ENCODE measurements at regions not wholly inside any gene's neighbourhood (a gene's known extent, or its start where the extent isn't known, plus 50 kb on each side); places are given as distances from the start of the nearest gene placed in this dataset.

GRCh38 chr14:65986041-65986440 lies 500.1 kb upstream of the CCDC196 start:
- no peaks in the 10 kb centered on the region for H3K9me2 ChIP-seq
- no peak overlapping the region for H3K4me3 ChIP-seq (ENCODE audit: low read depth in 2 of 2, low read length in 1 of 2)
- peaks cover 0 to 2% of the 10 kb centered on the region in 2 experiments; a peak in 1 of 4 replicates for H3K4me1 ChIP-seq (ENCODE audit: control insufficient read depth in 1 of 2, insufficient read depth in 2 of 2, low read depth in 1 of 2, low read length in 1 of 2)
- no peak overlapping the region for H2AFZ ChIP-seq (ENCODE audit: low read depth)
- H3K9ac ChIP-seq: no peak overlapping the region
- no peaks in the 10 kb centered on the region for H3K79me2 ChIP-seq (ENCODE audit: insufficient read depth)
- no peaks in the 10 kb centered on the region for H3K27me3 ChIP-seq (ENCODE audit: insufficient read depth)
- POLR2A ChIA-PET: no interaction called here
- no peaks in the 10 kb centered on the region for H3K36me3 ChIP-seq (replicated peaks in 1 of 2; ENCODE audit: control insufficient read depth in 1 of 2, insufficient read depth in 2 of 2, low read length in 1 of 2)
- TF ChIP-seq FOSL2 (IDR thresholded peaks at IDR 0.05; ENCODE audit: borderline replicate concordance, low read depth) (no peak), REST (IDR thresholded peaks at IDR 0.05; ENCODE audit: low read depth, low read length) (no peak), FOXM1 (IDR thresholded peaks at IDR 0.05; ENCODE audit: low read depth) (no peak), POLR2AphosphoS5 (IDR thresholded peaks at IDR 0.05; ENCODE audit: low read depth, low read length) (no peak), FOXJ3 (CRISPR knock-in tag; IDR thresholded peaks at IDR 0.05) (no peak), MEF2A (IDR thresholded peaks at IDR 0.05; ENCODE audit: borderline replicate concordance, low read depth) (no peak), TAF1 (IDR thresholded peaks at IDR 0.05; ENCODE audit: borderline replicate concordance, low read depth, low read length) (no peak), EZH2phosphoT487 (IDR thresholded peaks at IDR 0.05; ENCODE audit: borderline replicate concordance, low read depth) (no peak), RFX5 (IDR thresholded peaks at IDR 0.05; ENCODE audit: low read length) (no peak)
- no peaks in the 10 kb centered on the region for H4K20me1 ChIP-seq (ENCODE audit: insufficient read depth)
- no peaks in the 10 kb centered on the region for H3K9me3 ChIP-seq
- no peak for DNase-seq
- CTCF ChIA-PET: interaction anchor here (1.0 kb wide), 1 partner anchor 22 kb away, joined by 4 read pairs; no protein-coding TSS in a partner anchor
- WGBS (ENCODE audit: low lambda C conversion rate): 0% methylated on average over 1 of the region's 1 CpG
- H3F3A ChIP-seq (replicated peaks; ENCODE audit: insufficient read depth): no peaks in the 10 kb centered on the region
- no peak overlapping the region for H3K4me2 ChIP-seq
- H3K27ac ChIP-seq (ENCODE audit: low read depth in 2 of 2, low read length in 1 of 2): no peak overlapping the region

- DNase-seq: no peak
- no peaks in the 10 kb centered on the region for H3K9me3 ChIP-seq
- no peaks in the 10 kb centered on the region for H3K36me3 ChIP-seq (replicated peaks in 1 of 2; ENCODE audit: control insufficient read depth in 1 of 2, insufficient read depth in 2 of 2, low read length in 1 of 2)
- no peak for TF ChIP-seq FOXJ3 (CRISPR knock-in tag; IDR thresholded peaks at IDR 0.05)
- no peak for TF ChIP-seq GATA2 (CRISPR knock-in tag; IDR thresholded peaks at IDR 0.05)
- no peak for TF ChIP-seq USF2 (IDR thresholded peaks at IDR 0.05; ENCODE audit: borderline replicate concordance, low read depth, low read length)
- TF ChIP-seq CHD2 (IDR thresholded peaks at IDR 0.05; ENCODE audit: low read length, partially characterized antibody): no peak
- no peak for TF ChIP-seq CTCF (IDR thresholded peaks at IDR 0.05)
- TF ChIP-seq POLR2AphosphoS5 (IDR thresholded peaks at IDR 0.05; ENCODE audit: low read depth, low read length): no peak
- no peak for TF ChIP-seq YY1 (IDR thresholded peaks at IDR 0.05; ENCODE audit: low read depth)
- no peaks in the 10 kb centered on the region for H3F3A ChIP-seq (replicated peaks; ENCODE audit: insufficient read depth)
- no peak overlapping the region for H3K4me3 ChIP-seq (ENCODE audit: low read depth in 2 of 2, low read length in 1 of 2)
- no peaks in the 10 kb centered on the region for H4K20me1 ChIP-seq (ENCODE audit: insufficient read depth)
- no peaks in the 10 kb centered on the region for H3K27me3 ChIP-seq (ENCODE audit: insufficient read depth)
- no peak overlapping the region for H2AFZ ChIP-seq (ENCODE audit: low read depth)
- no peaks in the 10 kb centered on the region for H3K4me1 ChIP-seq (ENCODE audit: control insufficient read depth in 1 of 2, insufficient read depth in 2 of 2, low read depth in 1 of 2, low read length in 1 of 2)
- no peaks in the 10 kb centered on the region for H3K9me2 ChIP-seq
- H3K9ac ChIP-seq: no peak overlapping the region
- CTCF ChIA-PET: no interaction called here
- H3K27ac ChIP-seq (ENCODE audit: low read depth in 2 of 2, low read length in 1 of 2): no peak overlapping the region
- H3K79me2 ChIP-seq (ENCODE audit: insufficient read depth): no peaks in the 10 kb centered on the region
- H3K4me2 ChIP-seq: no peak overlapping the region
- POLR2A ChIA-PET: no interaction called here
Measured at GRCh38 chr14:65989981-65990380, 496.2 kb upstream of the CCDC196 start.

Measured in SK-N-SH (cell line).